K562 (cell line): ENCODE measurements at regions not wholly inside any gene's neighbourhood (a gene's known extent, or its start where the extent isn't known, plus 50 kb on each side); places are given as distances from the start of the nearest gene placed in this dataset.

Source experiments
- ATAC-seq: fragments of 200-7000 bp; cut with Tn5 transposase; 3 replicates; pipeline ENCODE4 v1.9.1; 2020; ENCODE audit warnings: moderate library complexity
- BruUV-seq: library from RNA; stranded (reverse); fragments of 400-500 nt; replicated peaks from 2 replicates; lab custom pipeline; 2021; lab: Mats Ljungman, UMichigan
- CTCF ChIA-PET: fragments of 300-600 bp; formaldehyde crosslinking; extraction: SDS; loops from one replicate; lab custom pipeline; 2021; ENCODE audit warnings: low intra/inter-chr PET ratio; lab: Yijun Ruan, JAX
- POLR2A ChIA-PET: fragments of 300-600, 350-650 bp; sonication (Branson Sonifier 250); formaldehyde crosslinking; extraction: SDS; loops from one replicate; lab custom pipeline; 2021; ENCODE audit warnings: antibody characterized with exemption, inconsistent platforms; lab: Yijun Ruan, JAX
- DNase-seq, 4 experiments: peaks; one replicate each; pipeline versions ENCODE4 v3.0.0 to v3.0.0-alpha.2; 2011 to 2018; ENCODE audit warnings: low spot score in 3 of 4, mixed read lengths in 3 of 4; ENCODE audit errors: extremely low read depth in 1 of 4
- FAIRE-seq: peaks from 2 replicates; lab custom pipeline; 2011; peaks lifted over from hg19 to GRCh38; lab: Jason Lieb, UNC
- H2AFZ ChIP-seq: 2 replicates; pipeline ENCODE4 v1.6.0; 2011; ENCODE audit warnings: low read depth, low read length, control low read depth, inconsistent platforms
- H3K27ac ChIP-seq: fragments of 200-600 bp; 3 replicates; pipeline ENCODE4 v1.8.0; 2011; ENCODE audit warnings: low read depth, mild to moderate bottlenecking, control low read depth, inconsistent platforms, low read length, moderate library complexity, mixed read lengths; ENCODE audit errors: extremely low read depth
- H3K27me3 ChIP-seq, 2 experiments: fragments of 300-600 bp in 1 of 2; 2 replicates in 1 of 2; 3 replicates in 1 of 2; pipeline versions ENCODE4 v1.6.0 to v1.8.0; 2011; ENCODE audit warnings: inconsistent platforms in 2 of 2, low read length in 2 of 2, mild to moderate bottlenecking in 1 of 2, mixed read lengths in 1 of 2, moderate library complexity in 1 of 2; ENCODE audit not compliant: control insufficient read depth in 2 of 2, insufficient read depth in 2 of 2
- H3K36me3 ChIP-seq: fragments of 300-600 bp; 3 replicates; pipeline ENCODE4 v1.8.0; 2011; ENCODE audit warnings: mild to moderate bottlenecking, low read length, inconsistent platforms; ENCODE audit not compliant: control insufficient read depth, insufficient read depth
- H3K4me1 ChIP-seq, 2 experiments: fragments of 200-600 bp in 1 of 2; replicated peaks in 1 of 2; 2 replicates in 1 of 2; 3 replicates in 1 of 2; pipeline versions ENCODE4 v1.5.1 to v1.8.0; 2011; ENCODE audit warnings: inconsistent platforms in 2 of 2, low read length in 2 of 2, mild to moderate bottlenecking in 1 of 2, mixed read lengths in 1 of 2, moderate library complexity in 1 of 2; ENCODE audit not compliant: control insufficient read depth in 2 of 2, insufficient read depth in 2 of 2
- H3K4me2 ChIP-seq: 2 replicates; pipeline ENCODE4 v1.6.1; 2011; ENCODE audit warnings: low read length, control low read depth, inconsistent platforms, mixed read lengths; ENCODE audit not compliant: insufficient read depth
- H3K4me3 ChIP-seq: fragments of 200-600 bp; sonication (generic), shearing (Covaris generic); 2 replicates; pipeline ENCODE4 v1.5.1; 2016; ENCODE audit warnings: control low read depth, inconsistent platforms
- H3K79me2 ChIP-seq: fragments of 200-600 bp; 3 replicates; pipeline ENCODE4 v1.8.0; 2011; ENCODE audit warnings: low read length, inconsistent platforms; ENCODE audit not compliant: control insufficient read depth, insufficient read depth
- H3K9ac ChIP-seq, 2 experiments: 2 replicates each; pipeline versions ENCODE4 v1.6.0 to v1.6.1; 2011; ENCODE audit warnings: low read depth in 2 of 2, low read length in 2 of 2, control low read depth in 1 of 2, inconsistent platforms in 1 of 2, mild to moderate bottlenecking in 1 of 2, mixed read lengths in 1 of 2; ENCODE audit not compliant: insufficient read depth in 1 of 2
- H3K9me1 ChIP-seq: one replicate; pipeline ENCODE4 v1.6.0; 2011; ENCODE audit warnings: inconsistent platforms, mild to moderate bottlenecking, low read length, moderate library complexity; ENCODE audit not compliant: control insufficient read depth, insufficient read depth
- H3K9me3 ChIP-seq: replicated peaks from 2 replicates; pipeline ENCODE4 v1.5.1; 2011; ENCODE audit warnings: low read depth, low read length, inconsistent platforms; ENCODE audit not compliant: control insufficient read depth, insufficient read depth
- H4K20me1 ChIP-seq: replicated peaks from 2 replicates; pipeline ENCODE4 v1.6.1; 2011; ENCODE audit warnings: low read length, inconsistent platforms, mixed read lengths; ENCODE audit not compliant: control insufficient read depth, insufficient read depth
- CEBPG ChIP-seq, 3 experiments: fragments of 200-800 bp in 1 of 3; sonication (Bioruptor generic) in 1 of 3; sonication (generic) in 1 of 3; formaldehyde crosslinking in 1 of 3; IDR thresholded peaks in 2 of 3; conservative IDR thresholded peaks in 1 of 3; 2 replicates each; pipeline versions ENCODE4 v1.6.1 to v1.8.0; 2016 to 2022; ENCODE audit warnings: missing compliant biosample characterization in 2 of 3, missing genetic modification characterization in 2 of 3, mild to moderate bottlenecking in 1 of 3, missing genetic modification reagents in 1 of 3
- GTF2A2 ChIP-seq: IDR thresholded peaks from 2 replicates; pipeline ENCODE4 v1.6.1; 2016; ENCODE audit warnings: mild to moderate bottlenecking, missing genetic modification characterization, missing compliant biosample characterization
- HCFC1 ChIP-seq: IDR thresholded peaks from 2 replicates; pipeline ENCODE4 v1.6.1; 2012; ENCODE audit warnings: low read depth, low read length, improper control_type of control experiment
- RBM14 ChIP-seq: fragments of 200-400 bp; formaldehyde crosslinking; IDR thresholded peaks from 2 replicates; pipeline ENCODE4 v1.6.1; 2018; ENCODE audit warnings: low read depth, mild to moderate bottlenecking, low read length, moderate library complexity, borderline replicate concordance; ENCODE audit not compliant: insufficient read depth
- SREBF2 ChIP-seq: sonication (generic); formaldehyde crosslinking; IDR thresholded peaks from 2 replicates; pipeline ENCODE4 v1.4.0; 2020; ENCODE audit warnings: mild to moderate bottlenecking, missing genetic modification reagents
- TEAD1 ChIP-seq, 2 experiments: fragments of 450-650 bp in 1 of 2; sonication (generic) in 1 of 2; formaldehyde crosslinking; IDR thresholded peaks; 2 replicates each; pipeline versions ENCODE4 v1.4.0 to v1.8.0; 2020 to 2022; ENCODE audit warnings: mild to moderate bottlenecking in 2 of 2, missing genetic modification reagents in 1 of 2
- ZNF224 ChIP-seq: sonication (generic); formaldehyde crosslinking; IDR thresholded peaks from 2 replicates; pipeline ENCODE4 v1.8.0; 2022; ENCODE audit warnings: mild to moderate bottlenecking, missing genetic modification reagents
- ZNF23 ChIP-seq: fragments of 250-450 bp; sonication (Bioruptor Pico); IDR thresholded peaks from 2 replicates; pipeline ENCODE4 v1.4.0; 2020; ENCODE audit warnings: mild to moderate bottlenecking
- WGBS: fragments of 100-300 bp; shearing (Covaris generic); methylation state at CpG from one replicate; pipeline ENCODE4 v1.1.6; 2016; ENCODE audit warnings: low coverage, mixed read lengths; ENCODE audit not compliant: insufficient coverage; ENCODE audit errors: missing lambda C conversion rate; 5-methylcytosine and 5-hydroxymethylcytosine counted together
- in situ Hi-C: fragments of 300-500 bp; cut with MboI; formaldehyde crosslinking; loops from 4 replicates; pipeline ENCODE4 v1.15.0; 2018; ENCODE audit warnings: inconsistent platforms, mixed read lengths
- intact Hi-C: fragments of 100-400 bp; cut with micrococcal nuclease; formaldehyde crosslinking; loops from 2 replicates; pipeline ENCODE4 v1.14.2; 2022
- TF ChIP-seq, protein P1 (sequence below): sonication (generic); formaldehyde crosslinking; IDR thresholded peaks from 2 replicates; pipeline ENCODE4 v1.8.0; 2022; ENCODE audit warnings: mild to moderate bottlenecking, missing genetic modification reagents
- TF ChIP-seq, protein P2 (sequence below): sonication (generic); formaldehyde crosslinking; IDR thresholded peaks from 2 replicates; pipeline ENCODE4 v1.8.0; 2022; ENCODE audit warnings: mild to moderate bottlenecking, low read depth, missing genetic modification reagents
- TF ChIP-seq, protein P3 (sequence below): fragments of 450-650 bp; IDR thresholded peaks from 2 replicates; pipeline ENCODE4 v1.6.1; 2018; ENCODE audit warnings: mild to moderate bottlenecking, low read depth; ENCODE audit not compliant: partially characterized antibody
- TF ChIP-seq, protein P4 (sequence below): fragments of 200-400 bp; formaldehyde crosslinking; IDR thresholded peaks from 2 replicates; pipeline ENCODE4 v1.6.1; 2017; ENCODE audit warnings: mild to moderate bottlenecking, low read depth, low read length, moderate library complexity

DNA sequence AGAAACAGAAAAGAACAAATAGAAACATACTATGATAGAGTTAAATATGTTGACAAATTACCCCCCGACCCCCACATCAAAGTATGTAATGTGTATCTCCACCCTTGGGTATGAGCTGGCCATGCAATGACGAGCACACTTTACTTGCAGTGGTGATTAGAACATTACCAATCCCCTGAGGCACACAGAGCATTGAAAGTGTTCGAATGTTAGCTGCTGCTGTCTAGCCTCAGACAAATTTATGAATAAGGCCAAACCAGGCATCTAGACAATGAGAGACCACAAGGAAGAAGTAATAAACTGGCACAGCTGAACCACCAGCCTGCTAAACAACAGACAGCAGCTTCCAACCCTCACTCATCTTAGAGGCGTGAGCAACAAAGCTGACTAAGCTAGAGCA is 380.5 kb downstream of the DSEL start:
- Histone ChIP-seq H3K4me1 (no peaks in the 10 kb centered on the region), H3K9me3 (no peaks in the 10 kb centered on the region), H3K4me2 (no peak overlapping the region), H3K27me3 (no peaks in the 10 kb centered on the region), H3K9ac (no peak overlapping the region), H3K4me3 (no peak overlapping the region), H2AFZ (no peak overlapping the region), H3K36me3 (no peaks in the 10 kb centered on the region), H3K79me2 (no peaks in the 10 kb centered on the region), H4K20me1 (no peaks in the 10 kb centered on the region), H3K27ac (no peak overlapping the region), H3K9me1 (no peaks in the 10 kb centered on the region)
- in situ Hi-C loops: no loop called here
- DNase-seq (no peak), ATAC-seq (no peak), FAIRE-seq (no peak)
- no peak for TF ChIP-seq SREBF2 (CRISPR knock-in tag)
- no peak for TF ChIP-seq CEBPG (CRISPR knock-in tag; IDR thresholded peaks at IDR 0.05)
- no peak for TF ChIP-seq CEBPG (tag; conservative IDR thresholded peaks at IDR 0.05 in 1 of 2, IDR thresholded peaks at IDR 0.05 in 1 of 2)
- TF ChIP-seq, protein P1, sequence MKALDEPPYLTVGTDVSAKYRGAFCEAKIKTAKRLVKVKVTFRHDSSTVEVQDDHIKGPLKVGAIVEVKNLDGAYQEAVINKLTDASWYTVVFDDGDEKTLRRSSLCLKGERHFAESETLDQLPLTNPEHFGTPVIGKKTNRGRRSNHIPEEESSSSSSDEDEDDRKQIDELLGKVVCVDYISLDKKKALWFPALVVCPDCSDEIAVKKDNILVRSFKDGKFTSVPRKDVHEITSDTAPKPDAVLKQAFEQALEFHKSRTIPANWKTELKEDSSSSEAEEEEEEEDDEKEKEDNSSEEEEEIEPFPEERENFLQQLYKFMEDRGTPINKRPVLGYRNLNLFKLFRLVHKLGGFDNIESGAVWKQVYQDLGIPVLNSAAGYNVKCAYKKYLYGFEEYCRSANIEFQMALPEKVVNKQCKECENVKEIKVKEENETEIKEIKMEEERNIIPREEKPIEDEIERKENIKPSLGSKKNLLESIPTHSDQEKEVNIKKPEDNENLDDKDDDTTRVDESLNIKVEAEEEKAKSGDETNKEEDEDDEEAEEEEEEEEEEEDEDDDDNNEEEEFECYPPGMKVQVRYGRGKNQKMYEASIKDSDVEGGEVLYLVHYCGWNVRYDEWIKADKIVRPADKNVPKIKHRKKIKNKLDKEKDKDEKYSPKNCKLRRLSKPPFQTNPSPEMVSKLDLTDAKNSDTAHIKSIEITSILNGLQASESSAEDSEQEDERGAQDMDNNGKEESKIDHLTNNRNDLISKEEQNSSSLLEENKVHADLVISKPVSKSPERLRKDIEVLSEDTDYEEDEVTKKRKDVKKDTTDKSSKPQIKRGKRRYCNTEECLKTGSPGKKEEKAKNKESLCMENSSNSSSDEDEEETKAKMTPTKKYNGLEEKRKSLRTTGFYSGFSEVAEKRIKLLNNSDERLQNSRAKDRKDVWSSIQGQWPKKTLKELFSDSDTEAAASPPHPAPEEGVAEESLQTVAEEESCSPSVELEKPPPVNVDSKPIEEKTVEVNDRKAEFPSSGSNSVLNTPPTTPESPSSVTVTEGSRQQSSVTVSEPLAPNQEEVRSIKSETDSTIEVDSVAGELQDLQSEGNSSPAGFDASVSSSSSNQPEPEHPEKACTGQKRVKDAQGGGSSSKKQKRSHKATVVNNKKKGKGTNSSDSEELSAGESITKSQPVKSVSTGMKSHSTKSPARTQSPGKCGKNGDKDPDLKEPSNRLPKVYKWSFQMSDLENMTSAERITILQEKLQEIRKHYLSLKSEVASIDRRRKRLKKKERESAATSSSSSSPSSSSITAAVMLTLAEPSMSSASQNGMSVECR (CRISPR knock-in tag): no peak
- TF ChIP-seq HCFC1: no peak
- TF ChIP-seq TEAD1 (CRISPR knock-in tag; IDR thresholded peaks at IDR 0.05): no peak
- TF ChIP-seq ZNF224 (CRISPR knock-in tag): no peak
- TF ChIP-seq, protein P2, sequence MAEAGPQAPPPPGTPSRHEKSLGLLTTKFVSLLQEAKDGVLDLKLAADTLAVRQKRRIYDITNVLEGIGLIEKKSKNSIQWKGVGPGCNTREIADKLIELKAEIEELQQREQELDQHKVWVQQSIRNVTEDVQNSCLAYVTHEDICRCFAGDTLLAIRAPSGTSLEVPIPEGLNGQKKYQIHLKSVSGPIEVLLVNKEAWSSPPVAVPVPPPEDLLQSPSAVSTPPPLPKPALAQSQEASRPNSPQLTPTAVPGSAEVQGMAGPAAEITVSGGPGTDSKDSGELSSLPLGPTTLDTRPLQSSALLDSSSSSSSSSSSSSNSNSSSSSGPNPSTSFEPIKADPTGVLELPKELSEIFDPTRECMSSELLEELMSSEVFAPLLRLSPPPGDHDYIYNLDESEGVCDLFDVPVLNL: no peak
- TF ChIP-seq ZNF23: no peak
- TF ChIP-seq, protein P3, sequence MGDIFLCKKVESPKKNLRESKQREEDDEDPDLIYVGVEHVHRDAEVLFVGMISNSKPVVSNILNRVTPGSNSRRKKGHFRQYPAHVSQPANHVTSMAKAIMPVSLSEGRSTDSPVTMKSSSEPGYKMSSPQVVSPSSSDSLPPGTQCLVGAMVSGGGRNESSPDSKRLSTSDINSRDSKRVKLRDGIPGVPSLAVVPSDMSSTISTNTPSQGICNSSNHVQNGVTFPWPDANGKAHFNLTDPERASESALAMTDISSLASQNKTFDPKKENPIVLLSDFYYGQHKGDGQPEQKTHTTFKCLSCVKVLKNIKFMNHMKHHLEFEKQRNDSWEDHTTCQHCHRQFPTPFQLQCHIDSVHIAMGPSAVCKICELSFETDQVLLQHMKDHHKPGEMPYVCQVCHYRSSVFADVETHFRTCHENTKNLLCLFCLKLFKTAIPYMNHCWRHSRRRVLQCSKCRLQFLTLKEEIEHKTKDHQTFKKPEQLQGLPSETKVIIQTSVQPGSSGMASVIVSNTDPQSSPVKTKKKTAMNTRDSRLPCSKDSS: no peak
- no peak for TF ChIP-seq RBM14
- TF ChIP-seq, protein P4, sequence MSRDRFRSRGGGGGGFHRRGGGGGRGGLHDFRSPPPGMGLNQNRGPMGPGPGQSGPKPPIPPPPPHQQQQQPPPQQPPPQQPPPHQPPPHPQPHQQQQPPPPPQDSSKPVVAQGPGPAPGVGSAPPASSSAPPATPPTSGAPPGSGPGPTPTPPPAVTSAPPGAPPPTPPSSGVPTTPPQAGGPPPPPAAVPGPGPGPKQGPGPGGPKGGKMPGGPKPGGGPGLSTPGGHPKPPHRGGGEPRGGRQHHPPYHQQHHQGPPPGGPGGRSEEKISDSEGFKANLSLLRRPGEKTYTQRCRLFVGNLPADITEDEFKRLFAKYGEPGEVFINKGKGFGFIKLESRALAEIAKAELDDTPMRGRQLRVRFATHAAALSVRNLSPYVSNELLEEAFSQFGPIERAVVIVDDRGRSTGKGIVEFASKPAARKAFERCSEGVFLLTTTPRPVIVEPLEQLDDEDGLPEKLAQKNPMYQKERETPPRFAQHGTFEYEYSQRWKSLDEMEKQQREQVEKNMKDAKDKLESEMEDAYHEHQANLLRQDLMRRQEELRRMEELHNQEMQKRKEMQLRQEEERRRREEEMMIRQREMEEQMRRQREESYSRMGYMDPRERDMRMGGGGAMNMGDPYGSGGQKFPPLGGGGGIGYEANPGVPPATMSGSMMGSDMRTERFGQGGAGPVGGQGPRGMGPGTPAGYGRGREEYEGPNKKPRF: no peak
- TF ChIP-seq GTF2A2 (tag): no peak
- WGBS: 0% methylated on average over 3 of the region's 4 CpGs
- ChIA-PET CTCF (no interaction called here), POLR2A (no interaction called here)
- intact Hi-C loops: no loop called here
- BruUV-seq: no TSS peak
